ENCODE measurements at regions not wholly inside any gene's neighbourhood (a gene's known extent, or its start where the extent isn't known, plus 50 kb on each side); places are given as distances from the start of the nearest gene placed in this dataset.

DNA sequence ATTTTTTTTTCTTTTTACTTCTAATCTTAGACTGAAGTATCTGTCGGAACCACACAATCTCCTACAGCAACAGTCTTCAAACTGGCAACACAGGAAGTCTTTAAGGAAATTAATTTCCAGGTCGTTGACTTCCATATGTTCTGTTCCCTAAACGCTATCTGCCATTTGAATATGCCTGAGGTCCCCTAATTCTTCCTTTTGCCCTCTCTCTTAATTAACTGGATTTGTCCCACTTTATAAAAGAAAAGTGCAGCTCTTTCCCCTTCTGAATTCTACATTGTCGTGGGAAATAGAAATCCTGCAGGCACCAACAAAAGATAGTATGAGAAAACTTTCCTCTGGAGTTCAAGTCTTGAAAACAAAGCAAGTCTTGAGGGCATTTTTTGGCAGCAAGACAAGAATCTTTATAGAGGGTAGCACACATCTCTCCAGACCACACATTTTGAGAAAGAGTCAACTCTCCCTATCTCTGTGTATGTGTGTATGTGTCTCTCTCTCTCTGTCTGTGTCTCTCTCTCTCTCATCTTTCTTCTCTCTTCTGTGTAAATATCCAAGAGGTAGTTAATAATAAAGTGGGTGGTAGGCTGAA is 879.8 kb downstream of the SOCS6 start:
- DNase-seq: no peak

DNA sequence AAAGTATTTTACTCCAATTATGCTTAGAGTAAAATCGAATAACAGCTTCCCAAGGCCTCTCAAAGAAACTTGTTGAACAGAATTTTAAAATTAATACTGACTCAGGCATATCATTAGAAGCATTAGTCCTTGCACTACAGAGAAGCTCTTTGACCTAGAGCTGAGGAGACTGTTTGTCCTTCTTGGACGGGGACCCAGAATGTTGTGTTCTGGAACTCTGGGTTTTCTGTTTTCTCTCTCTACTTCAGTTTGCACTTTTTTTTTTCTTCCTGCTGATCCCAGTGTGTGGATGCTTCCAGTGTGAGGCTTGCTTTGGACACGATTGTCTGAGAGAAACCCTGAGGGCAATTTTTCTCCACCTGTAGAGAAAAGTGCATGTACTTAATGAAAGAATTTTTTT is 847.6 kb downstream of the SOCS6 start:
- no peak for DNase-seq

DNA sequence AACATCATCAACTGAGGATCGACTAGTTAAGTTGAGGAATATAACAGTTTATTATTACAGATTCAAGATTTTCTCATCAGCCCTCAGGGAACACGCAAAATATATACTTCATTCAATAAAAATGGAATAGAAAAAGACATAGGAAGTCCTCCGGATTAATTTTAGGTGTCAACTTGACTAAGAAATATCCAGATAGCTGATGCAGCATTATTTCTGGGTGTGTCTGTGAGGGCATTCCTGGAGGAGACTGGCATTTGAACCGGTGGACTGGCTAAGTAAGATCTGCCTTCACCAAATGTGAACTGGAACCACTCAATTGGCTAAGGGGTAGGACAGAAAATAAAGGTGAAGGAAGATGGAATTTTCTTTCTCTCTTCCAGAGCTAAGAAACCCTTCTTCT is 845.3 kb downstream of the SOCS6 start:
- DNase-seq: no peak

DNA sequence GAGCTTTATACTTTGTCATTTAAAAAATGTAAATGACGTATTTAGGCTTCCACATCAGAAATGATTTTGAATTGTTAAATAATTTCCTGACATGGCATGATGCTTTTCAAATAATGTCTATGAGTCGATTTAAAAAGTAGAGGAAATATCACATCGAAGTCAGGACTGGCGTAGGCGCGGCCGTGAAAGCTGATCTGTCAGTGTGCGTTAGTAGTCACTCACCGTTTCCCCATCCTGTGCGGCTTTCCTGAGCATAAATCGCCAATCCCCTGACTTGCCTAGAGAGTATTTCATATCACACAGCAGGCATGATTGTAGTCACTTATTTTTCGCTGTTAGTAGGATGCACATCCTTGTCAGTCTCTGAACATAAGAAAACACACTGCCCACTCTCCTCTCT is 843.1 kb downstream of the SOCS6 start:
- DNase-seq: no peak

DNA sequence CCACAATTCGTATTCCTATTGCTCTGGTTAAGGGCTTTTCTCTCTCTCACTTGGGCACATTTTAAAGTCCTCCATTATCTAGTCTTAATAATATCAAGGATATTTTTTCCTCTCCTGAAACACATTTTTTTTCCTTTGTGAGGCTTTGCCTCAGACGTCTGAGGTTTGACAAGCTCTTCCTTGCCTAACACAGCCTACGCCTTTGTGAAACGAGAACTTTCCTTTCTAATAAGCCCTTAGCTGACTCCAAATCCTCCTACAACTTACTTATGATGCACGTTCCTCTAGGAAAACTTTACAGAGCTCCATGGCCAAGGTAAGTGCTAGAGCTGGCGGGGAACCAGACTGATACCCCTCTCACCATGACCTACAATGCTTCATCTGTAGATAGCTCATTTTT is 841.5 kb downstream of the SOCS6 start:
- DNase-seq: no peak

DNA sequence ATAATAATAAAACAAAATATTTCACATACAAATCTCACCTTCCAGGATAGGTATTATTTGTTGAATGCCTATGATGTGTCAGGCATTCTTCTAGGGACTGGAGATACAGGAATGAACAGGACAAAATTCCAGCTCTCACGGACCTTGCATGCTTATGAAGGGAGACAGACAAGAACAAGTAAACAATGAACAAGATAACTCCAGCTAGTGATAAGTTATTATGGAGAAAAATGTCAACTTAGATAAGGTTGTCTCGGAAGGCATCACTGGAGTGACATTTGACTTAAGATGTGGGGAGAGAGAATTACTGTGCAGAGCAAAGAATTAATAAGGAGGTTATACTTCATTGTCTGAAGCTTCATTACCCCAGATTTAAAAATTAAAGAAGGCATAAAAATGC is 836.7 kb downstream of the SOCS6 start:
- no peak for DNase-seq

DNA sequence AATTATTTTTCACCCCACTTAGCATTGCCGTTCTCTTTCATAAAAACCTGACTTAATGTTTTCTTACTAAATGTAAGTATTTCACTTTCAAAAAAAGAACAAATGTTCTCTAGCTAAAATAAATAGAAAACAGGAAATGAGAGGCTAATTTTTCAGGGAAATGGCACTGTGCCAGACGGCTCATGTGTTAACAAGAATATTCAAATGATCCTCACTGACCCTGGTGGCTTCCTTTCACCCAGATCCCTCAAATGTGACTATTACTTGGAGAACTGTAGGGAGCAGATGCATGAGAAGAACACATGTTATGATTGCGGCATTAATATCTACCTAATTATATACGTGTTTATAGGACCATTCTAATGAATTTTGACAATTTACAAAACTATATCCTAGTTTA is 827.7 kb downstream of the SOCS6 start:
- no peak for DNase-seq

DNA sequence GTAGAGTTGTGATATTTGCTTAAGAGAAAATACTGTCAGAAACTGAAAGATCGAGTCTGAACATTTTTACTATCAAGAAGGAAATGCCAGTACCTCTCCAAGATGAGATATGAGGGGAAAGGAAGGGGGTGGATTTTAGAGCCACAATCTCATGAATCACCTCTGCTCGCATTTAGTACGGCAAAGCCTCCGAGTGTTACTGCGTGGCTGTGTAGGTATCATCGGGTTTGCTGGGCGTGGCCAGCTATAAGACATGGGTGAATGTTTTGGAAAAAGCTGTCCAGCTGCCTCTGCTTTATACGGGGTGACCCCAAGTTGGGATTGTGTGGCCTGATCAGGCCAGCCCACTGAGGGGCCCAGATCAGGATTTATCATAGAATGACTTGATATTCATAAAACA is 826.4 kb downstream of the SOCS6 start:
- DNase-seq: no peak

DNA sequence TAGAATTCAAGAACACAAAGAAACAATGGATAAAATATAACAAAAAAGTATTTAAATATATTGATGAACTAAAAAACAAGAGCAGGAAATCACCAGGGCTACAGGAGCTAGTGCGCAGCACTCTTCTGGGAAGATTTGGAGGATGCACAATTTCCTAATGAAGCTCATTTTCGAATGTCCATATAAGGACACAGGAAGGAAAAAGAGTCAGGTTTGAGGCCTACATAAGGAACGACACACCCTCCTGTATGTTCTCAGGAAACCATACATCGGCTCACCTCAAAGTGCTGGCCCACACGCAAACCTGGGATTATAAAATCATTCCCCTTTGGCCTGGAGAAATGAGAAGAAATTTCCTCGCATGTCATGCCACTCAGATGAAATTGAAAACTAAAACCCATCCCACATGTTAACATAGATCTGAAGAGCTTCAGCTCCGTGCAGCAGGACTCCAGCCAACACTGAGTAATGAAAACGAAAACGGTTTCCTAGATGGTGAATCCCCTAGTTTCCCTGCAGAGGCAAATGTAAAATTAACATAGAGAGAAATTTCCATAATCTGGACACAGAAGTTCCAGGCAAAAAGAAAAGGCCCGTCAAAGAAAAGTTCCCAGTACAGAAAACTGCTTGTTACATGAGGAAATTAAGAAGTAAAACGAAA is 825.8 kb downstream of the SOCS6 start:
- no peak for DNase-seq

DNA sequence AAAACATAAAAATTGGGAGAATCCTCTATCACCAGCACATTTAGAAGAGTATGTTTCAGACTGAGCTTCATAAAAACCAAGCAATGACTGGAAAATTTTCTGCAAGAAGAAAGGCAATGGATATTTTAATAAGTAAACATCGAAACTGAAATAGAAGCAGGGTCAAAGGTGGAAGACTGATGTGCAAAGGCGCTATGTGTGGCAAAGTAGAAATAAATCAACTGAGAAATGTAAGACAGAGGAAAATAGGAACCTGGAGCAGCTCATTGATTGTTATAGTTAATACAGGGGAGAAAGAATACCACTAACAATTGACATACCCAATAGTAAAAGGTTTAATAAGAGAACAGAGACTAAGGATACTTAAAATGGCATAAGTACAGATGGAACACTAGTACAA is 818.4 kb downstream of the SOCS6 start:
- DNase-seq: no peak

DNA sequence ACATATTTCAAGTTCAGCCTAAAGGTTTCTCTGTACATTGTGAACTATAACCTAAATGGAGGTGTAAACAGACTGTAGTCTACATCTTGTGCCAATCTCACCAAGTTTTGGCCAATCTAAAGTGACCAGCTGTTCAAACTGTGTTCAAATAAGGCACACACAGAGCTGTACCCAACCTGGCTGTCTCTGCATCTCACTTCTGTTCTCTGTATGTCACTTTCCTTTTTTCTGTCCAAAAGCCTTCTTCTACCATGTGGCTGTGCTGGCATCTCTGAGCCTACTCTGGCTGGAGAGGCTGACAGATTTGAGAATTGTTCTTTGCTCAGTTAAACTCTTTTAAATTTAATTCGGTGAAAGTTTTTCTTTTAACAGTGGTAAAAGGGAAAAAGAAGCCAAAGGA is 817.9 kb downstream of the SOCS6 start:
- no peak for DNase-seq

DNA sequence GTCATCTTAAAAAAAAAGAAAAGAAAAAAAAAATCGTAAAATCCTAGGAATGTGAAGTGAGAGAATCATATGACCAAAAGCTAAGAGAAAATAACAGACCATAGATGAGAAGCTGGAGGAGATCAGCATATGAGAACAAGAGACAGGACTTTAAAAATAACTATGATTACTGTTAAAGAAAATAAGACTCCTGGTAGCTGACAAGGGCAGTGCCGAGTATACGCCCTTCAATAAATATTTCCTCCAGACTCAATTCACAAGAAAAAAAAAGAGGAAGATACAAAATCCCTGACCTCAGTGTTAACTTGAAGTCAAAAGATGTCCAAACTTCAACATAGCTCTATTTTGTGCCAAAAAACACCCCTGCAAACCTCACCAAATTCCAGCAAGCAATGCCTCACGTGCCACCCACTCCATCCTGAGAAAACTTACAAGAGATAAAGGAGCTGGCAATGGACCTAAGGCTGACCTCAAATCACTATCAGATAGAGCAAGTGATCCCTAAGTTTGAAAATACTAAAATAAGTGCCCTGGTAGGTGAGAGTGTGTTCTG is 817.2 kb downstream of the SOCS6 start:
- no peak for DNase-seq

DNA sequence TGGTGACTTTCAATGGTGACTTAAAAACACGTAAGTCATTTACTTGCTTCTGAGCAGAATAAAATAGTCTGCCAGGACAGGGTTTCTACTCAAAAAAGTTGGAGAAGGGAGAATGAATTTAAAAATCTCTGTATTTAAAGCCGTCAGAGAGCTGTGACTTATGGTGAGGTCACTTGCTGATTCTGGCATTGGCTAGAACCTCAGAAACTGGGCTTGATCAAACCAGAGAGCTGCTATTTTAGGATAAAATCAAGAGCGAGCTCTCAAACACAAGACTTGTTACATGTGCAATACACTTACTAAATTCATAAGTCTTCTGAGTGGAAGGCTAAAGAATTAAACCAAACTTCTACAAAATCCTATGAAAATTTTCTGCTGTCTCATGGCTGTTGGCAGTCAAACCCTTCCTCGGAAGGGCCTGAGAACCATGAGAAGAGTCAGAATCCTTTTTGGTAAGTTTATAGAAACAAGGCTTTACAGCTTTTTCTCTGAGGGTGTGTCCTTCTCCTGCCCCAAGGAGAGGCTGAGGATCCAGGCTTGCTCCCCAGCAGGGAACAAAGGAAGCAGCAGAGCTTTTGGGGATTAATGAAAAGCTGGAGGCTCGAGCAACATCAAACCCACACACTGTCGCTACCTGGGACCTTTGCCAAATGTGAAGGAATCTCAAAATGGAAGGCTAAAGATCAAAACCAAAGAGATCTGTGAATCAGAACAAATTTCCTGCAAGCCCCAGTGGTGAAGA is 816.4 kb downstream of the SOCS6 start:
- no peak for DNase-seq

DNA sequence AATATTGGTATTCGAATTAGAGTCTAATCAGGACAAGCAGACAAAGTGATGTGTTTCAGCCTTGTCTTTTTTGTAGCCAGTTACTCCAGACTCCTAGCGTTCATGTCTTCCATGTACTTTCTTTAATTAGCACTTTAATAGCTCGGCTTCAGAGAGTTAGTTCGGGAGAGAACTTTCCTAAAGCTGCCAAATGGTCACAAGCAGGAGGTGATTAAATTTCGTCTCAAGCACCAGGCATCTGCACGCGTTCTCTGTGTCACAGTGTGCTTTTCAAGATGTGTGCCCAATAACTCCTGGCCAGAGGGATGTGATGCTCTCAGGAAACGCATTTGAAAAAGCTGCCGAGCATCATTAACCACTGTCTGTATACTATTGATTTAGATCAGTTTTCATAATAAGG is 790.8 kb downstream of the SOCS6 start:
- DNase-seq: no peak

DNA sequence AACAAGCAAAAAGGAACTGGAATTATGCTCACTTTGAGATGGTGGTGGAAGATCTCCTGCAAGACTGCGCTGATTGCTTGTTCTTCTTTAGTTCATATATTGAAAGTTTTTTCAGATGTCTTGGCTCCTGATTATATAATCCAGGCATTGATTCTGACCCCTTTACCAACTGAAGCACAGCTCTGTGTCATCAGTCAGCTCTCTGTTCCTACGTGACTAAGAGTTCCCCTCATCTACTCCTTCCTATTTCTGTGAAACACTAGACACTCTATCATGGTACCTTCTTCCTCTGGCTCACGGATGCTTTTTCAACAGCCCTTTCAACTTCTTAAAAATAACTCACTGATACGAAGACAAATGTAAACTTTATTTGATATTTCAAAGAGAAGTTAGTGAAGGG is 788.6 kb downstream of the SOCS6 start:
- no peak for DNase-seq

DNA sequence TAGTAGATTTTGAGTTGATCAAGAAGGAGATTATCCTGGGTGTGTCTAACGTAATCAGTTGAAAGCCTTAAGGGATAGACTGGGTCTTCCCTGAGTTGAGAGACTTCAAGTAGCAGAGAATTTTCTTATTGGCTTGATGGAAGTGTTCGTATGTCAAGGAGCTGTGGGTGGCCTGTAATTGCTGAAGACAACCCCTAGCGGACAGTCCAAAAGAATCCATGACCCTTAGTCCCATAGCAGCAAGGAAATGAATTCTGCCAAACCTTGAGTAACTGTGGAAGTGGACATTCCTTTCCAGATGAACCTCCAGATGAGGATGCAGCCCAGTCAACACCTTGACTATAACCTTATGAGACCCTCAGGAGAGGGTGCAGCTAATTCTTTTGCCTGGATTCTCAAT is 786.3 kb downstream of the SOCS6 start:
- no peak for DNase-seq

DNA sequence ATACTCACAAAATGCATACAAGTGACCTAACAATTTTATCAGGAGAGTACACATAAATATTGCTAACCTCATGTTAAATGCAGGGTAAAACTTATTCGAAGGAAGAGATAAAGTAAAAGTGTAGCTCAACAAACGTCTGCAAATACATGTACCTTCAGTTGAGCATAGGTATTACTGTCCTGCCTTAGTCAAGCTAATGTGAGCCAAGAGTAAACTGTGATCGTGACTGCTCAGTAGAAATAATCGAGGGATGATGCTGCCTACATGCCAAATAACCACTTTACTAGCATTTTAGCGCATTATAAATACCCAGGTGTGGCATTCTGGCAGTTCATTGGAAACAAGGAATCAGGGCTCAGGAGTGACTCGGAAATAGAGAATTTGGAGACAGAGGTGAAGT is 779.5 kb downstream of the SOCS6 start:
- no peak for DNase-seq

DNA sequence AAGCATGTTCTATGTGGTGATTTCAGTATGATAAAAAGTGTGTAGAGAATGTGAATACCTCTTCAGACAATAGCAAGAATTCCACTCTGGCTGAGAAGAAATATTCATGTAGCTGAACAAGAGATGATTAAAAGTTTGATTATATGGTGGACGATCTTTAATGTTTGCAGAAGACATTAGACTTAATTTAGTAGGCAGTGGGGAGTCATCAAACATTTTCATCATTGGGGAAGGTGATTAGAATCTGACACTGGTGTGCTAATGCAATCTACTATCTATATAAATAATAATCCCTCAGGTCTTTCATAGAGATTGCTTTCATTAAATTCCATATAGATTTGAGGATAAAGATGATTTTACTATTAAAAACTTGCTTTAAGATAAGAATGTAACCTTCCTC is 761.0 kb downstream of the SOCS6 start:
- no peak for DNase-seq

DNA sequence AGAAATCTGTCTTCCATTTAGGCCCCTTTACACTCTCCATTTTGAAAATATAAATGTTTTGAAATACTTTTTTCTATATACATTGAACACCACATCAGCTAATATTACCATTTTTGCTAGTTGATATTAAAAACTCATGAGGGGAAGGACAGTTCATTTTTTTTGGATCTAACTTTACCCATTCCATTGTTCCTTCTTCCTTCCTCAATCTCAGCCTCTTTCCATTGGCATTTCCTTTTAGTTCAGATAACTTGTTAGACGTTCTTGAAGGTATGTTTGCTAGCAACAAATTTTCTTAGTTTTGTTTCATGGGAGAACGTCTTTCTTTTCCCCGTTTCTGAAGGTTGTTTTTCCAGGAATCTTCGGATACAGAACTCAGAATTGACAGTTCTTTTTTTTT is 759.0 kb downstream of the SOCS6 start:
- no peak for DNase-seq

DNA sequence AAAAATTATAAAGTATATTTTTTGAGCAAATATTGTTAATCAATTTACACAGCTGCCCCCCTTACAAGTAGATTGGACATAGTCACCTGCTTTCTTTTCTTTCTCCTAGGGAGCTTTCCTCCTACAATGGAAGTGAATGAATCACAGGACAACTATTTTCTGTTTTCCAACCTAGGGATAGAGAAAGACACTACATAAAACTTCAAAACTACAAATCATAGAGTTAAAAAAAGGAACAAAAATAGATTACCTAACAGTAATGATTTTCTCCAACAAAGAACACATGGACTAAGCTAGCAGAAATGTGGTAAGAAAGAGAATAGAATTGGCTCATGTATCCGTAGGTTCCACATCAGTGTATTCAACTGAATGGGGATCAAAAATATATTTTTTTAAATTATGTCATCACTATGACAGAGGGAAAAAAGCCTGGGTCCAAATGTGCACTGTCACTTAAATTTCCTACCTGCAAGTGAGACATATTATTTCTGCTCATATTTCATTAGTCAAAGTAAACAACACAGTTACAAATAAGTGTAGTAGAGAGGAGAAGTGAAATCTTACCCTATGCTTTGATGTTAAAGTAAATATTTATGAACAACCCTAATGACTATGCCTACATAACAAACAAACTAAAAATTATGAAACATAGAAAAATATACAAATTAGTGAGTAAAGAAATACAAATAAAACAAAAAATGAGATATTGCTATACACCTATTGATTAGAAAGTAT is 756.7 kb downstream of the SOCS6 start:
- no peak for DNase-seq

DNA sequence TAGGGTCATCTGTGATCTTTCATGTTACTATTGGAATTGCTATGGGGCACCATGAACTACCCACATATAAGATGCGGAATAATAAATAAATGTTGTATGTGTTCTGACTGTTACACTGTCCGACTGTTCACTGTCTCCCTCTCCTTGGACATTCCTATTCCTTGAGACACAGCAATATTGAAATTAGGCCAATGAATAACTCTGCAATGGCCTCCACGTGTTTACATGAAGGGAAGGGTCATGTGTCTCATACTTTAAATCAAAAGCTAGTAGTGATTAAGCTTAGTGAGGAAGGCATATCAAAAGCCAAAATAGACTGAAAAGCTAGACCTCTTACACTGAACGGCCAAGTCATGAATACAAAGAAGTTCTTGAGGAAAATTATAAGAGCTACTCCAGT is 751.3 kb downstream of the SOCS6 start:
- DNase-seq: no peak

DNA sequence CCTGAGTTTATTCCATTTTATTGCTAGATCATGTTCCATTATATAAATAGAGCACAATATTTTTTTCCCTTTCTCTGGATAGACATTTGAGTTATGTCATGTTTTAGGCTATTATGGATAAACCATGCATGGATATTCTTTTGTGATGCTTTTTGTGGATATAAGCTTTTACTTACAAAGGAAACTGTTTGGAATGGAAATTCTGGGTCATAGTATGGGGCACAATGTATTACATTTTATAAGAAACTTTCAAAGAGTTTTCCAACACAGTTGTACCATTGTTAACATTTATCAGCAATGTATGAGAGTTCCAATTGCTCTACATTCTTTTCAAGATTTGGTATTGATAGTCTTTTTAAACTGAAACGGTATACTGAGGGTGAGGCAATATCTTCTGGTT is 749.4 kb downstream of the SOCS6 start:
- no peak for DNase-seq

DNA sequence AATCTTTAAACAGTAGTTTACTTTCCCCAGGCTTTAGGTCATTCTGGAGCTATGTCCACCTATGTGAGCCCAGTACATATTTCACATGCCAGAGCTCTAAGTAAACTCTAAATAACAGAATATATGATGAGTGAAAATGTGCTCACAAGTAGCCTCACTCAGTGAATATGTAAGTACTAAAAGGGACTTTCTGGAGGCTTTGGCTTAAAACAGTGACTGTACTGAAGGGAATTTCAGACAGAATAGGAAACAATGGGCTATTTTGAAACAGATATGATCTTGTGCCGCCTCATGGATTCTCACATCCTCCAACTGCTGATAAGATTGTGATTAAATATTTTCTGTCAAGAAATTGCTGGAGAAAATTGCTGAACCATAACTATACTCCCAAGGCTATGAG is 747.9 kb downstream of the SOCS6 start:
- DNase-seq: no peak

Measured in activated CD4-positive, alpha-beta T cell treated with anti-CD3 and anti-CD28 coated beads, Interleukin-2, Interleukin-6, amounts not matched to agents 100 ng/mL and 50 ng/mL, durations not matched to agents 16 hours and 8 hours (primary cell).